Transverse colon (tissue), 4 donors: ENCODE measurements at regions not wholly inside any gene's neighbourhood (a gene's known extent, or its start where the extent isn't known, plus 50 kb on each side); places are given as distances from the start of the nearest gene placed in this dataset.

Experiments used
- DNase-seq: peaks from one replicate; pipeline ENCODE4 v3.0.0-alpha.2; 2019
- H3K27ac ChIP-seq, 4 donors: fragments of 200-600 bp; sonication (generic); 2 replicates each; pipeline ENCODE4 v1.5.1; 2016 to 2018; ENCODE audit warnings: inconsistent platforms in 4 of 4
- H3K27me3 ChIP-seq: fragments of 200-600 bp; sonication (generic); 2 replicates; pipeline ENCODE4 v1.5.1; 2017; ENCODE audit warnings: inconsistent platforms
- H3K36me3 ChIP-seq, 4 donors: fragments of 200-600 bp; sonication (generic); 2 replicates each; pipeline ENCODE4 v1.5.1; 2017 to 2019; ENCODE audit warnings: inconsistent platforms in 4 of 4
- H3K4me1 ChIP-seq, 4 donors: fragments of 200-600 bp; sonication (generic); 2 replicates each; pipeline ENCODE4 v1.5.1; 2017 to 2020; ENCODE audit warnings: inconsistent platforms in 4 of 4
- H3K4me3 ChIP-seq, 4 donors: fragments of 200-600 bp; sonication (generic); 1 replicate in 1 of 4; 2 replicates in 3 of 4; pipeline versions ENCODE4 v1.5.1 to v1.6.1; 2017 to 2019; ENCODE audit warnings: inconsistent platforms in 4 of 4
- H3K9me3 ChIP-seq, 2 donors: fragments of 200-600 bp; sonication (generic); 2 replicates each; pipeline ENCODE4 v1.5.1; 2017 to 2019; ENCODE audit warnings: inconsistent platforms in 2 of 2
- CTCF ChIP-seq, 5 experiments: fragments of 200-600 bp in 3 of 5; fragments of 450-650 bp in 2 of 5; sonication (generic) in 3 of 5; IDR thresholded peaks; 1 replicate in 2 of 5; 2 replicates in 3 of 5; pipeline ENCODE4 v1.5.1; 2016 to 2017; ENCODE audit warnings: antibody characterized with exemption in 5 of 5, inconsistent platforms in 3 of 5, mild to moderate bottlenecking in 2 of 5, moderate library complexity in 1 of 5
- EP300 ChIP-seq: sonication (generic); formaldehyde crosslinking; IDR thresholded peaks from one replicate; pipeline ENCODE4 v1.6.1; 2017; ENCODE audit warnings: antibody characterized with exemption, low read depth
- POLR2A ChIP-seq: fragments of 450-650 bp; IDR thresholded peaks from one replicate; pipeline ENCODE4 v1.6.1; 2016; ENCODE audit warnings: antibody characterized with exemption, mild to moderate bottlenecking, moderate library complexity
- POLR2AphosphoS5 ChIP-seq, 3 donors: sonication (generic); formaldehyde crosslinking; IDR thresholded peaks; one replicate each; pipeline ENCODE4 v1.6.1; 2016; ENCODE audit warnings: antibody characterized with exemption in 3 of 3
- WGBS, 2 donors: methylation state at CpG; one replicate each; pipeline ENCODE4 v1.1.5; 2018; ENCODE audit warnings: low coverage in 1 of 2; 5-methylcytosine and 5-hydroxymethylcytosine counted together
- in situ Hi-C, 4 donors: fragments of 200-750 bp; cut with MboI; loops; one replicate each; pipeline versions ENCODE4 v1.15.0 to v1.15.1; 2017; ENCODE audit warnings: low sequenced_read_pairs in 3 of 4, low pct_ligation_motif_present in 1 of 4, low pct_unique_long_range_greater_than_20kb in 1 of 4
- intact Hi-C: fragments of 100-400 bp; cut with DNase I; formaldehyde crosslinking; loops from one replicate; pipeline ENCODE4 v1.15.1; 2023; ENCODE audit warnings: low total_unique reads

- Histone ChIP-seq H3K9me3 (no peaks in the 10 kb centered on the region), H3K27ac (no peak overlapping the region), H3K27me3 (peaks cover 5% of the 10 kb centered on the region), H3K4me3 (no peak overlapping the region), H3K36me3 (no peaks in the 10 kb centered on the region), H3K4me1 (peaks cover 17 to 21% (median 20%) of the 10 kb centered on the region in 4 donors)
- 82 to 93% methylated on average over 2 to 5 of the region's 5 CpGs for WGBS, 2 donors
- in situ Hi-C loops = no loop called here
- DNase-seq = no peak
- intact Hi-C loops = no loop called here
- TF ChIP-seq CTCF (IDR thresholded peaks at IDR 0.05) (no peak), POLR2AphosphoS5 (IDR thresholded peaks at IDR 0.05) (no peak), EP300 (no peak), POLR2A (no peak)
Measured at GRCh38 chr17:27382025-27382424, 74.2 kb upstream of the KSR1 start.

GRCh38 chr17:27384261-27384701, 72.0 kb upstream of the KSR1 start:
- Histone ChIP-seq H3K4me1 (peaks cover 17 to 21% (median 20%) of the 10 kb centered on the region in 4 donors), H3K4me3 (no peak overlapping the region), H3K27ac (peak overlapping the region in 2 of 4 donors; percentile 55 to 58), H3K9me3 (no peaks in the 10 kb centered on the region), H3K27me3 (peaks cover 5% of the 10 kb centered on the region), H3K36me3 (no peaks in the 10 kb centered on the region)
- 43% methylated on average over 7 of the region's 7 CpGs; no CpG with 5 or more reads in 1 of the 2 donors for WGBS, 2 donors
- TF ChIP-seq CTCF (IDR thresholded peaks at IDR 0.05) = no peak
- no peak for TF ChIP-seq POLR2AphosphoS5 (IDR thresholded peaks at IDR 0.05)
- no peak for TF ChIP-seq POLR2A
- TF ChIP-seq EP300 = no peak
- in situ Hi-C loops = no loop called here
- peak; percentile 24 for DNase-seq
- intact Hi-C loops = no loop called here

DNA sequence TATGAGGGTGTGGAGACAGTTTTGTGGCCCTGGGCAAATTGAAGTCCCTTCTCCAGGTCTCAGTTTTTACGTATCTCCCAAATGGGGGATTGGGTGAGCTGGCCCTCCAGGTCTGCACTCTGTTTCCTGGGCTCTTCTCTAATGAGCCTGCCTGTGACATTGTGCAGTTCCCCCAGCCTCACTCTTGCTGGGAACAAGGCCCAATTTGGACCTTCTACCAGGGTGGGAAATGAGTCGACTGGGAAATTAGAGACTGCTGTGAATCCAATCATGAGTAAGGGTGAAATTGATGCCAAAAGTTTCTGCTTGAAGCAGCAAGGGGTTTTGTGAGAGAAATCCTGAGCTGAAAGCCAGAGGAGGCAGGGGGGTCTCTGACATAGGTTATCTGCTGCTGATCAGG, 71.5 kb upstream of the KSR1 start:
- Histone ChIP-seq H3K4me3 (no peak overlapping the region), H3K4me1 (peaks cover 15 to 19% (median 17%) of the 10 kb centered on the region in 4 donors), H3K27ac (peak overlapping the region in 2 of 4 donors; percentile 55 to 58), H3K9me3 (no peaks in the 10 kb centered on the region), H3K27me3 (peaks cover 5% of the 10 kb centered on the region), H3K36me3 (no peaks in the 10 kb centered on the region)
- DNase-seq = no peak
- in situ Hi-C loops = no loop called here
- TF ChIP-seq CTCF (IDR thresholded peaks at IDR 0.05) = no peak
- no peak for TF ChIP-seq POLR2AphosphoS5 (IDR thresholded peaks at IDR 0.05)
- no peak for TF ChIP-seq EP300
- no peak for TF ChIP-seq POLR2A
- 75% methylated on average over 2 of the region's 2 CpGs; no CpG with 5 or more reads in 1 of the 2 donors for WGBS, 2 donors
- intact Hi-C loops = no loop called here

- no peak overlapping the region for H3K4me3 ChIP-seq
- no peaks in the 10 kb centered on the region for H3K27me3 ChIP-seq
- no peak overlapping the region for H3K27ac ChIP-seq
- intact Hi-C loops = no loop called here
- no peaks in the 10 kb centered on the region for H3K36me3 ChIP-seq
- WGBS, 2 donors = 70% methylated on average over 1 of the region's 1 CpG; no CpG with 5 or more reads in 1 of the 2 donors
- peaks cover 6 to 11% (median 8%) of the 10 kb centered on the region in 4 donors for H3K4me1 ChIP-seq
- in situ Hi-C loops = no loop called here
- H3K9me3 ChIP-seq = no peaks in the 10 kb centered on the region
- no peak for TF ChIP-seq EP300
- TF ChIP-seq CTCF (IDR thresholded peaks at IDR 0.05) = no peak
- TF ChIP-seq POLR2A = no peak
- no peak for TF ChIP-seq POLR2AphosphoS5 (IDR thresholded peaks at IDR 0.05)
- no peak for DNase-seq
Measured at GRCh38 chr17:27385626-27386025, 70.6 kb upstream of the KSR1 start.
